Stimulated activated CD8-positive, alpha-beta memory T cell treated with anti-CD3 and anti-CD28 coated beads, Interleukin-7, amount 100 ng/mL, for 1 hour (primary cell): ENCODE measurements at regions not wholly inside any gene's neighbourhood (a gene's known extent, or its start where the extent isn't known, plus 50 kb on each side); places are given as distances from the start of the nearest gene placed in this dataset.

Experiments used
- DNase-seq, 2 donors: peaks; one replicate each; pipeline ENCODE4 v3.0.0-alpha.2; 2020; ENCODE audit warnings: low read depth in 2 of 2

DNA sequence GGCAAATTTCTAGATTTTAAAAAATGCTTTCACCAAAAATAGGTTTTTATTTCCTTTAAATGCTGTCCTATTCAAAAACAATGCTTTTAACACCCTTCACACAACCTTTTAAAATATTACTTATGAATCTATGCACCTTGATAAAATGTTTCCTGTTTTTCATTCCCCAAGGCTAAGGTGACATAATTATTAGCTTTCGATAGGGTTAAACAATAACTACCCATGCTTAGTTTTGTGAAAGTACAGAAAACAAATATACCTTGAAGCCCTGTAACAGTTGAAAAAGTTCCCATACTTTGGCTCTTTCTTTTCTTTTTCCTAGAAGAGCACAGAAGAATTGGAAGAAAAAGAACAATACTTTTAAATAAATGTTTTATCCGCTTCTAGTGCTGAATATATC is 54.9 kb upstream of the ITPRID2 start:
- DNase-seq: no peak

DNA sequence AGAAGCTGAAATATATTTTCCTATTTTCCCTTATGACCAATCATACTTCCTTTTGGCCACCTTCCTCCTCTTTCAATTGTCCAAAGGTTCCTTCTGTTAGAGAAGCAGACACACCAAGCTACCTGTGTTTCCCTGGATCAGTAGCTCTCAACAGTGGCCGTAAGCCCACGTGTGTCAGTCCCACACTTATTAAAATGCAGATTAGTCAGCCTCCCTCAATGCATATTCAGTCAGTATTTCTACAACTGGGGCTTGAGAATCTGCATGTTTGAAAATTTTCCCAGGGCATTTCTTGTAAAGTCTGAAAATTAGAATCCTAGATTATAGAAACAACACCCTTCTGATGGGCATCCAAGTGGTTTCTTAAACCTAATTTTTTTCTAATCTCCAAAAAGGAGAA is 54.0 kb upstream of the ITPRID2 start:
- DNase-seq: no peak

- no peak for DNase-seq
Measured at GRCh38 chr2:181839811-181840210, 51.7 kb upstream of the ITPRID2 start.

GRCh38 chr2:181841079-181841478 is 50.5 kb upstream of the ITPRID2 start:
- DNase-seq: no peak
